T follicular helper cell (primary cell): ENCODE measurements at regions not wholly inside any gene's neighbourhood (a gene's known extent, or its start where the extent isn't known, plus 50 kb on each side); places are given as distances from the start of the nearest gene placed in this dataset.

Source experiments
- DNase-seq: peaks from one replicate; pipeline ENCODE4 v3.0.0-alpha.2; 2020; ENCODE audit warnings: low read depth

DNA sequence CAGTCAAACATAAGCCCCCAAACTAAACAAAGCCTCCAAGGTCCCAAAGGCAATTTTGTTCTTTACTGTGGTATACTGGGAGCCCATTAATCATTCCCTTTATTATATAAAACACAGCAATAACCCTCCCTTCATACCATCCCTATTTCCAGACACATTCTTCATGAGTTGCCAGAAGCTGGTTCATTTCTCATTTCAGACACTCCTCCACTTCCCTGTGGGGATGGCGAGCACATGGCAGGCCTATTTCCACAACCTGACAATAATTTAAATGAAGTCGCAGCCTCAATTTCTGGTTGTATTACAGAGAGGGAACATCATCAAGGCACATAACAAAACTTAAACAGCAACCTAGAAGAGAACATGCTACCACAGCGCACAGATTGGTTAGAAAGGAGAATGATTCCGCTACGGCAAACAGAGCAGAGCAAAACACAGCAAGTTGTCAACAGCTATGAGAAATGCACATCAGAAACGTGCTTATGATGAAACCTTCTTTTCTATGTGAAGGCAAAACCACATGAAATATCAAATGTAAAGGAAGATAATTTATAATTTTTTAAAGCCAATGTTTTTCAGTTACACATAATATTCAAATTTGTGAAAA is 63.3 kb upstream of the ARHGEF3 start:
- DNase-seq = no peak

DNA sequence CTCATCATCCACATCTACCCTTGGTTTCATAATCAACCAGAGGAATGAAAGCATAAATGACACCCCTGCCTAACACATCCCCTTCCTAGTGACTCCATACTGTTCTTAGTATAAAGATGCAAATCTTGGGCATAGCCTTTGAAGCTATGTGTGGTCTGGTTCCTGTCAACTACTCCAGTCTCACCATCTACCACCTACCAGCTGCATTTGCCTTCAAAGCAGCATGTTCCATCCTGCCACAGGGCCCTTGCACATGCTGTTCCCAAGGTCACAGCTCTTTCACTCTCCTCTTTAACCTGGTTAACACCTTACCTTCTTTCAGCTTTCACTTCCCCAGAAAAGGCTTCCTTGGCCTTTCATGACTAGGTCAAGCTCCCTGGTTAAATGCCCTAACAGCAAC is 62.3 kb upstream of the ARHGEF3 start:
- no peak for DNase-seq

DNA sequence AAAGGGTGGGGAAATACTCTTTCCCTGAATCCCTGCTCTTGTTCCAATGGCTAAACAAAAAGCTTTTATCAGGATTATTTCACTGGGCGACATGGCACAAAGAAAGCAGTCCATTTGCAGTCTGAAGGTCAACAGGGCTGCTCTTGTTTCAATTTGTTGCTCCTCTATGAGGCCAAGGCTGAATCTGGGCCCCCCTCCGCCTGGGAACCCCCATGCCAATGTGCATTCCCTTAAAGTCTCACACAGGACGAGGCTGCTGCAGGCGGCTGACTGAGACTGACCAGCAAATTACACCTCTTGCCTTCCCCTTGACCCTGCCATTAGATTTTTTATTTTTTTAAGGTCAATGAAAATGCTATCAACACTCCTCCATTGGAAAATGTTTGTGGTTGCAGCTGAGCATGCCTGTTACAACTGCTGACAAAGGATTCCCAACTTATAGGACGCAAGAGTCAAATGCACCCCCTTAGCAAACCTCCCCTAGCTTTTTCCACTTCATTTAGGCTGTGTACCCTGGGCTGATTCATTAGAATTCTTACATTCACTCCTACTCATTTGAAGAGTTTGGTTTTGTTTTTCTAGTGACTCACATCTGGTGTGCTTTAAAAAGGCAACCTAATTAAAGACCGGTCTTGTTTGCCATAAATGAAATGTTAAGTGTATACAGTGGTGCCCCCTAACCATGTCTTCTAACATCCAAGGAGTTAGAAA is 60.8 kb upstream of the ARHGEF3 start:
- no peak for DNase-seq

DNA sequence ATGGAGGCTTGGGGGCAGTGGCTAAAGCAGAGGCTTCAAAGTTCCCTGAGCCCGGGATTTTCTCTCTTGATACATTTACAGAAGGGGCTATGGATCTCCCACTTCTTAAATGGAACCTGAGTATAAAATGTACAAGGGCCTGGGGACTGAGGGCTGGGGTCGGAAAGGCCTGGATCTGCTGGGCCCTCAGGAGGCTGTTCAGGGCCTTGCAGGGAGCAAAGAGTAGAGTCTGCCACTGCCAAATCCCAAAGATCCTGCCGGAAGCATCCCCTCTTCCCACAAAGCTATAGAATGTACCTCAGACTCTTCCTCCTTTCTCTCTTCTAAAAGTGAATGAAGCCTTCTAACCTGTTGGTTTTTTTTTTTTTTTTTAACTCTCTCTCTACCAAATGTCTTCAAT is 59.8 kb upstream of the ARHGEF3 start:
- DNase-seq = no peak

DNA sequence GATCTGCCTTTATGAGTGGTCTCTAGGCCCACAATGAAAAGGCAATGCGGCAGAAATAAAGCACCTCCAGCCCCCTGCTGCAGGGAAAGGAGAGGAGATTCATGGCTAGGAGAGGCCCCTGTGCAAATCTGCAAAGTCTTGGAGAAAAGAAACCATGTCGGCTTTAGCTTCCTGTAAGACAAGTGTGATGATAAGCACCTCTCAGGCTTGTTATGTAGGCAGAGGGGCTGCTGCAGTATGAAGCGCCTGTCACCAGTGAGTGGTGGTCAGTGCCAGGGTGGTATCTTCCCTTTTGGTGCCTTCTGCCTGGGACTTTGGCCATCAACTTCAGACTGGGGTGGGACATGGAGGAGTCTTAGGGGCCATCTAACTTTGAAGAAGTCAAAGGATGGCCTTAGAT is 59.2 kb upstream of the ARHGEF3 start:
- no peak for DNase-seq

DNA sequence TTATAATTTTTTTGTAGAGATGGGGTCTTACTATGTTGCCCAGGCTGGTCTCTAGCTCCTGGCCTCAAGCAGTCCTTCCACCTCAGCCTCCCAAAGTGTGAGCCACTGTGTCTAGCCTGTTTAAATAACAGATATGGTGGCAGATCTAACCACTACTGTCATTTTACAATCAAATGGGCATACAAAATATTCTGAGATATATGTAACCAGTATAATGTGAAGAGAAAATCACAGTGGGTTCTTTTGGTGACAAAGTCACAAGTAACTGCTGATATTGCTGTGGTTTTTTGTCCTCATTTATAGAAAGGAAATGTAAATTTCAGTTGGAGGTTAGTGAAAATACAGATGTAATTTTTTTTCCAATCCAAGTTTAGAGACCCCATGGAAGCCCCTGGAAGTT is 58.6 kb upstream of the ARHGEF3 start:
- DNase-seq = no peak

DNA sequence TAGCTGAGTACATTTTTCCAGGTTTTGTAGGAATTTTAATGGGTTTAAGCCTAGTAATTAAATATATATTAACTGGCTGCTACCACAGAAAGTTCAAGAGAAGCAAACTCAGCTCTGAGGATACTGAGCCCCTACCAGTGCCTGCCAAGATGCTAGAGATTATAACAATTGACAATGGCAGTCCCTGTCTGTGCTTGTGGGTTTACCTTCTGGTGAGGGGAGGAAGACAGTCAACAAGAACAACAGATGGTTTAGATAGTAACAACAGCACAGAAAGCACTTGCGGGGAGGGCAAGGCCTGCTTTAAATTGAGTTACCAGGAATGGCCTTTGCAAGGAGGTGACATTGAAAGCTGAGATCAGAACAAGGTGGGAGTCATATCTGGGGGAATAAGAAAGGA is 56.6 kb upstream of the ARHGEF3 start:
- no peak for DNase-seq

DNA sequence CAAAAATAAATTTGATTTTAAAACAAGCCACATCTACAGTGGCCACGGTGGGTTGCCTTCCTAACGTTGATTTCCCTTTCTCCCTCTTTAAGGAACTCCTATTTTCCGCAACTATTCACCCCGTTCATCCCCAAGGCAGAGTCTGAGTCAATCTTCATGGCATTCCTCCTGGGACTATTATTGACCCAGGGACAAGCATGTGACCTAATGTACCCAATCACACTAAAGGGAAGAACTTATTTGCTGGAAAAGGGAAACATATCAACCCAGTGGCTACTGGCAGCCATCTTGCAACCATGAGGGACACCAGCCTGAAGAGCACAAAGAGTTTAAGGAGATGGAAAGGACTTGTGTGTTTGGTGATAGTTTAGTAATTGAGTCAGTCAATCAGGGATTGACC is 55.4 kb upstream of the ARHGEF3 start:
- no peak for DNase-seq

DNA sequence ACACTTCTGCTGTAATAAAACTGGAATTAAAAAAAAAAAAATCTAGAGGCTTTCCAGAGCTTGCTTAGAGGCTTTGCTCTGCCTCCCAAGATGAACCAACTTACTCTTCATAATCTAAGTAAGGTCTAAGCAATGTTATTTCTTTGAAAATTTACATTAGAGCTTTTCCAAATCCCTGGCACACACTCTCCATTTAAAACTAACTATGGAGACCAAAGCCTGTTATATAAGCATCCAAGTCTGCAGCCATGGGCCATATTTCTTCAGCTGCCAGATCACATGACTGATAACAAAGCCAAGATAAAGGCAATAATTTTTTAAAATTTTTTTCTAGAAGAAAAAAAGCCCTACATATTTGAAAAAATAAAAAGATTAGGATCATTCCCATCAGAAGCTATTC is 55.0 kb upstream of the ARHGEF3 start:
- no peak for DNase-seq

DNA sequence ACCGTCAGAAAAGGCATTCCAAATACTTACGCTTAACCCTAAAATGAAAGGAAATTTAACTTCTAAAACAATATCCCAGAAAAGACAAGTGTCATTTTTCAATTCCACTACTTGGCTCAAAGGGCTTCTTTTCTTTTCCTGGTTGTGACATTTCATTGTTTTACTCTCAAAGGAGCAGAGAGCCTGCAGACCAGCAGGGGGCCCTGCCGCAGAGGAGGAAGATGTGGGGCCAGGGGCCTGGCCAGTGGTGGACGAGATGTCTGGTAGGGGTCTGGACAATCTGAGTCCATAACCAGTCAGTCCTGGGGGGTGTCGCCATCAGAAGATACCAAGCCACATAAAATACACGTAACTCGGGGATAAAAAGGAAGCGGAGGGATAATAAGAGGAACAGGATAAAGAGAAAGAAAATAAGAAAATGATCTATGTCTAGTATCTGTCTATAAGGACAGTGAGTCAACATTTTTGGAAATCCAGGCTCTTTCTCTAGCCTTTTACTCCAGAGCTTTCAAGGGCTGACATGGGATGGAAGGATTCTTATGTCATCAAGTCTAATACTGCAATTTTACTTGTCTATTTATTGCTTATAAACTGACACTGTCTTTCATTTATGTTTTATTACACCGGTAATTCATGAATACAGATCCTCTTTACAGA is 54.2 kb upstream of the ARHGEF3 start:
- DNase-seq = no peak

DNA sequence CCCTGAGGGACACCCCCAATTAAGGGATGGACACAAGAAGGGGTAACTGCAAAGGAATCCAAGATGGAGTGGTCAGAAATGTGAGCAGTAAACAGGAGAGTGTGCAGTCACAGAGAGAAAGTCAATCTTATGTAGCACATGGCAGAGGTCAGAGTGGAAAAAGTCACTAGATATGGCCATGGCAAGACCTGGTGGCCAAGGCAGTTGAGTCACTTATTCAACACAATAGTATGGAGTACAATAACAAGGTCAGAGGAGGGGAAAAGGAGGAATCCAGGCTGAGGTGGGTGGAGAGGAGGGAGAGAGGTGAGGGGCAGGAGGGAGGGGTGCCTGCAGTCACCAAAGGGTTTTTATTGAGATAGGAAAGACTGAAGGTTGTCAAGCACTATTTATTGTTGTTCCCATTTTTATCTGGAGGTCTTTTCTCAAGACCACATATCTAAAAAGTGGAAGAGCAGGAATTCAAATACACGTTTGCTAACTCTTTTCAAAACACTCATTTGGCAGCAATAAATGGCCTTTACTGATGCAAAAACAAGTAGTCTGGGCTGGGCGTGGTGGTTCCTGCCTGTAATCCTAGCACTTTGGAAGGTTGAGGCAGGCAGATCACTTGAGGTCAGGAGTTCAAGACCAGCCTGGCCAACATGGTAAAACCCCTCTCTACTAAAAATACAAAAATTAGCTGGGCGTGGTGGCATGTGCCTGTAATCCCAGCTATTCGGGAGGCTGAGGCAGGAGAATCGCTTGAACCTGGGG is 53.3 kb upstream of the ARHGEF3 start:
- no peak for DNase-seq

DNA sequence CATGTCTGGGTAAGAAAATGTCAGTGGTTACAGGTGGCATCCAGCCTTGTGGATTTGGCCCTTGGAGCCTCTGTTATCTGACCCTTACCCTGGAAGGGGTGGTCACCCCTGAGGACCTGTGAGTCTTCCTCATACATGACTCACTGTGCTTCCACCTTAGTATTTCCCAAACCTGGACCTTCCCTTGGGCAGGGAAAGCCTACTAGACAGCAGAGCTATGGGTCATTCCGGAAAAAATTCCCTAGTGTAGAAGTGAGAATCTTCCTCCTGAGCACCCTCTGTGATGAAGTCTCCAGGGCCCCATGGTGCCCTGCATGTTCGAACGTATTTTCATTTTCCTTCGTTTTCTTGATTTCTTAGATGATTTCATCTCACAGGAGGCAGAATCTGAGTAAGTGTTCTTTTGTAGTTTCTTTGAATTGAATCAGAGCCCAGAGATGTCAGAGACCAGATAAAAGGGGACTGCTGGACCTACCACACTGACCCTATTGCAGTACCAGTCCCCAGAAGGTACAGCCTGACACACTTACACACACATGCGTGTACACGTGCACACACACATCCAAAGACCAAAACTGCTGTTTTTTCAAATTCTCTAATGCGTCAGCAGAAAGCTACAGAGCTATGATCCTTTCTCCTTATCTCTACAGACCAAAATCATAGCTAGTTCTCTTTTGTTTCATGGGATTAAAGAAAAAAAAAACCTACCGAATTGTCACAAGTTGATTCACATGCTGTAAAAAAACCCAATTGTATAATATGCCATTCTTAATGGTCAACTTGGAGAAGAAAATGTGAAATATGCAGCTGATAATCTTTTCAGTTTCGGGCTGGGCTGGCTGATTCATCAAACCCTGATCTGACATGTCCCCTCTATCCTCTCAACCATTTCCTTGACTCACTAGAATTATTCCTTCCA is 50.5 kb upstream of the ARHGEF3 start:
- DNase-seq = no peak
